Astrocyte of the cerebellum (primary cell): ENCODE measurements at regions not wholly inside any gene's neighbourhood (a gene's known extent, or its start where the extent isn't known, plus 50 kb on each side); places are given as distances from the start of the nearest gene placed in this dataset.

ENCODE experiments used
- DNase-seq: peaks from one replicate; pipeline ENCODE4 v3.0.0-alpha.2; 2011; ENCODE audit warnings: low read depth
- H3K4me3 ChIP-seq: 2 replicates; pipeline ENCODE4 v1.5.1; 2011; ENCODE audit warnings: mild to moderate bottlenecking, low read depth, low read length, moderate library complexity
- CTCF ChIP-seq: IDR thresholded peaks from 2 replicates; pipeline ENCODE4 v1.5.1; 2012; ENCODE audit warnings: low read length, low read depth, moderate library complexity, mild to moderate bottlenecking; ENCODE audit errors: missing control alignments
- in situ Hi-C: cut with HindIII; loops from 2 replicates; pipeline ENCODE4 v1.10.0; 2017; ENCODE audit warnings: low sequenced_read_pairs

DNA sequence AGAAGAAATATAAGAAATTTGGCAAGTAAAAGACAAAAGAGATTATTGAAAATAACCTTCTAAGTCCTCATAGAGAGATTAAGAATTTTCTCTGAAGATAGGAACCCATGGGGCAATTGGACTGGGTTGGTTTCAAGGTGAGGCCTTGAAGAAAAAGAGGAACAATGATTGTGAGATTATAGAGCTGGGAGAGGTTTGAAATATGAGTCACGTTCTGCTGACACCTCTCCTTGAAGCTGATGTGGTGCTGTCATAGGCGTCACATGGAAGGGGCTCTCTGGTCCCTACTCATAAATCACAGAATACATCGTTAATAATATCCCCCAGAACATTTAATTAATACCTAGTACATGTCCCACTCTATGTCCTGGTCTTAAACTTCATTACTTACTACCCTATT, 227.6 kb upstream of the PDE3A start:
- no peak for DNase-seq
- TF ChIP-seq CTCF, result no peak
- H3K4me3 ChIP-seq, result no peak overlapping the region
- in situ Hi-C loops, result no loop called here

- DNase-seq, result no peak
- TF ChIP-seq CTCF, result no peak
- in situ Hi-C loops, result no loop called here
- H3K4me3 ChIP-seq, result no peak overlapping the region
Observed at GRCh38 chr12:20142316-20142715, 226.0 kb upstream of the PDE3A start.

DNA sequence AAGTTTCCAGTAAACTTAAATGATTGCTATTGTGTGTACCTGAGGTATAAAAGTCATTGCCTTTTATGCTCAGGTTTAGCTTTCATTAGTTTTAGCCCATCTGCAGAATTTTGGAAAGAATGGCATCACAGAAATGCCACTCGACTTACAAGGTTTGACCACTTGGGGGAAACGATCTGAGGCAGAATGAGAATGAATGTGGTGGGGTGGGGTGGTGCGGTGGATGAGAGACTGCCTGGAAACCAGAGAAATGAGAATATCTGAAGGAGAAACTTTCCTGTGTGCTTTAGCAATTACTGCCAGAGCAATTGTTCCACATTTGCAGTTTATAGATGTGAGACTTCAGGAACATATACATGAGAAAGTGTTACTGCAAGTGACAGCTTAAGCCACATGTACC, 225.4 kb upstream of the PDE3A start:
- H3K4me3 ChIP-seq, result no peak overlapping the region
- in situ Hi-C loops, result no loop called here
- TF ChIP-seq CTCF, result peak; percentile 35
- DNase-seq, result no peak

DNA sequence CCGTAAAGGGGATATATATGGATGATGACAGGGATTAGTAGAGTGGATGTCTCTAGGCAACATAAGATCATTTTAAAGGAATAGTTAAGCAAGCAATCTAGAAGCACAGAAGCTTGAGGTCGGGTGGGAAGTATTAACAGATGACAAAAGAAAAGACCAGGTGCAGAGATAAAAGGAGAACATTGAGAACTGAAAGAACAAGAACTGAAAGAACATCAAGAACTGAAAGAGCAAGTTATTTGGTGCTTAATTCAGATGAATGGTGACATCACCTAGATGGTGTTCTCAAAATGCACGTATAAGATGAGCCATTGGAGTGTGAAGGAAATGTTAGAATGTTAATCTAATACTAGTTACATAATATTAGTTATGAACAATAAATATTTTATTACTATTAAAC, 224.0 kb upstream of the PDE3A start:
- no peak overlapping the region for H3K4me3 ChIP-seq
- no peak for TF ChIP-seq CTCF
- in situ Hi-C loops, result no loop called here
- no peak for DNase-seq

DNA sequence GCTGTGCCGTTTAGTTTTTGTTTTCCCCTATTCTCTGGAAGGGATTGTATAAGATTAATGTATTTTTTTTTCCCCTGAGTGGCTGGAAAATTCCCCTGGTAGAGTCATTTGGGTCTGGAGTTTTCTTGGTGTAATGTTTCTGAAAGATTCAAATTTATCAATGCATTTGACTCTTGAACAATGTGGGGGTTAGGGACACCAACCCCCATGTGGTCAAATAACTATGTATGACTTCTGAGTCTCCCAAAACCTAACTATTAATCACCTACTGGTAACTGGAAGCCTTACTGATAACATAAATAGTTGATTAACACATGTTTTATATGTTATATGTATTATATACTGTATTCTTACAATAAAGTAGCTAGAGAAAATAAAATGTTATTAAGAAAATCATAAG, 220.1 kb upstream of the PDE3A start:
- H3K4me3 ChIP-seq, result no peak overlapping the region
- DNase-seq, result no peak
- no peak for TF ChIP-seq CTCF
- in situ Hi-C loops, result no loop called here

- TF ChIP-seq CTCF, result no peak
- in situ Hi-C loops, result no loop called here
- DNase-seq, result no peak
- no peak overlapping the region for H3K4me3 ChIP-seq
Observed at GRCh38 chr12:20150835-20151422, 217.4 kb upstream of the PDE3A start.

- no peak overlapping the region for H3K4me3 ChIP-seq
- no peak for DNase-seq
- no peak for TF ChIP-seq CTCF
- in situ Hi-C loops, result no loop called here
Observed at GRCh38 chr12:20154052-20154451, 214.3 kb upstream of the PDE3A start.
